ENCODE measurements at regions not wholly inside any gene's neighbourhood (a gene's known extent, or its start where the extent isn't known, plus 50 kb on each side); places are given as distances from the start of the nearest gene placed in this dataset.

DNA sequence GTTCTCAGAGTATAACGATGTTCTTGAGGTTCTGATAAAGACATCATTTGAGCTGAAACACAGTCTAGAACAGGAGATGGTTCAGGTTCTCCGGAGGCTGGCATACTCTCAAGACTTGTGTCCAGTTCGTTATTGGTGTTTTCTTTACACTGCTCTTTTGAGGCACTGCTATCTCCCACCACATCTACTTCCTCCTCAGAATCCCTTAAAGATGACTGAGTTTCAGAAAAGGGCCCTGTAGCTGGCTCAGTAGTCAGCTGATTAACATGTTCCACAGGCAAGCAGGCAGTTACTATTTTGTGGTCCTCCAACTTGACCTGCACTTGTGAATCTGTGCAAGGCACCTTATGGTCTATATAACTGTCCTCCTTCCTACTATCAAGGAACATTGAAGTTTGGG lies 50.2 kb downstream of the ZZZ3 start:
- no peak for ATAC-seq
- no peak for TF ChIP-seq TCF4 (CRISPR knock-in tag; IDR thresholded peaks at IDR 0.05; ENCODE audit: borderline replicate concordance)

DNA sequence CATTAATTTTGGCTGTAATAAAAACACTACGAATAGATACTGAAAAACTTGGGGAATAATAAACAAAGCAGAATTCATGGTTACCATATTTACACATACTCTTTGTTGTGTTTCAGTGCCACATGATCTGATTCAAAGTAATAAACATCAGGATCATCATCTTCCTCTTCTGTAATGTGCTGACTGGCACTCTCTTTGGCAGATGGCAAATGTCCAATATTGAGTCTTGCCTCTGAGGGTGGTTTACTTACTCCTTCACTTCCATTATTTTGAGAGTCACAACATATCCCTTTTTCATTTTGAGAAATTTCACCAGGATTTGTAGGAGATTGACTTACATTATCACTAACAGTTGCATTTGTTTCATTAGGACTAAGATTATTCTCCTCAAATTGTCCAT lies 50.7 kb downstream of the ZZZ3 start:
- no peak for ATAC-seq
- no peak for TF ChIP-seq BACH2 (CRISPR knock-in tag; IDR thresholded peaks at IDR 0.05; ENCODE audit: borderline replicate concordance)
- no peak for TF ChIP-seq ZFP3 (CRISPR knock-in tag; IDR thresholded peaks at IDR 0.05)
- TF ChIP-seq TOX (CRISPR knock-in tag; IDR thresholded peaks at IDR 0.05; ENCODE audit: borderline replicate concordance): no peak
- TF ChIP-seq, protein P1, sequence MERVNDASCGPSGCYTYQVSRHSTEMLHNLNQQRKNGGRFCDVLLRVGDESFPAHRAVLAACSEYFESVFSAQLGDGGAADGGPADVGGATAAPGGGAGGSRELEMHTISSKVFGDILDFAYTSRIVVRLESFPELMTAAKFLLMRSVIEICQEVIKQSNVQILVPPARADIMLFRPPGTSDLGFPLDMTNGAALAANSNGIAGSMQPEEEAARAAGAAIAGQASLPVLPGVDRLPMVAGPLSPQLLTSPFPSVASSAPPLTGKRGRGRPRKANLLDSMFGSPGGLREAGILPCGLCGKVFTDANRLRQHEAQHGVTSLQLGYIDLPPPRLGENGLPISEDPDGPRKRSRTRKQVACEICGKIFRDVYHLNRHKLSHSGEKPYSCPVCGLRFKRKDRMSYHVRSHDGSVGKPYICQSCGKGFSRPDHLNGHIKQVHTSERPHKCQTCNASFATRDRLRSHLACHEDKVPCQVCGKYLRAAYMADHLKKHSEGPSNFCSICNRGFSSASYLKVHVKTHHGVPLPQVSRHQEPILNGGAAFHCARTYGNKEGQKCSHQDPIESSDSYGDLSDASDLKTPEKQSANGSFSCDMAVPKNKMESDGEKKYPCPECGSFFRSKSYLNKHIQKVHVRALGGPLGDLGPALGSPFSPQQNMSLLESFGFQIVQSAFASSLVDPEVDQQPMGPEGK (CRISPR knock-in tag; IDR thresholded peaks at IDR 0.05; ENCODE audit: borderline replicate concordance): no peak
- TF ChIP-seq PPARA (CRISPR knock-in tag; IDR thresholded peaks at IDR 0.05; ENCODE audit: borderline replicate concordance): no peak
- no peak for TF ChIP-seq ZFP30 (CRISPR knock-in tag; IDR thresholded peaks at IDR 0.05)
- no peak for TF ChIP-seq ZNF565 (CRISPR knock-in tag; conservative IDR thresholded peaks at IDR 0.05; ENCODE audit: low read depth)
- TF ChIP-seq, protein P2, sequence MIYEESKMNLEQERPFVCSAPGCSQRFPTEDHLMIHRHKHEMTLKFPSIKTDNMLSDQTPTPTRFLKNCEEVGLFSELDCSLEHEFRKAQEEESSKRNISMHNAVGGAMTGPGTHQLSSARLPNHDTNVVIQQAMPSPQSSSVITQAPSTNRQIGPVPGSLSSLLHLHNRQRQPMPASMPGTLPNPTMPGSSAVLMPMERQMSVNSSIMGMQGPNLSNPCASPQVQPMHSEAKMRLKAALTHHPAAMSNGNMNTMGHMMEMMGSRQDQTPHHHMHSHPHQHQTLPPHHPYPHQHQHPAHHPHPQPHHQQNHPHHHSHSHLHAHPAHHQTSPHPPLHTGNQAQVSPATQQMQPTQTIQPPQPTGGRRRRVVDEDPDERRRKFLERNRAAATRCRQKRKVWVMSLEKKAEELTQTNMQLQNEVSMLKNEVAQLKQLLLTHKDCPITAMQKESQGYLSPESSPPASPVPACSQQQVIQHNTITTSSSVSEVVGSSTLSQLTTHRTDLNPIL (CRISPR knock-in tag; IDR thresholded peaks at IDR 0.05; ENCODE audit: low read depth): no peak
- no peak for TF ChIP-seq TCF4 (CRISPR knock-in tag; IDR thresholded peaks at IDR 0.05; ENCODE audit: borderline replicate concordance)
- no peak for TF ChIP-seq OSR1 (CRISPR knock-in tag; IDR thresholded peaks at IDR 0.05)
- TF ChIP-seq, protein P3, sequence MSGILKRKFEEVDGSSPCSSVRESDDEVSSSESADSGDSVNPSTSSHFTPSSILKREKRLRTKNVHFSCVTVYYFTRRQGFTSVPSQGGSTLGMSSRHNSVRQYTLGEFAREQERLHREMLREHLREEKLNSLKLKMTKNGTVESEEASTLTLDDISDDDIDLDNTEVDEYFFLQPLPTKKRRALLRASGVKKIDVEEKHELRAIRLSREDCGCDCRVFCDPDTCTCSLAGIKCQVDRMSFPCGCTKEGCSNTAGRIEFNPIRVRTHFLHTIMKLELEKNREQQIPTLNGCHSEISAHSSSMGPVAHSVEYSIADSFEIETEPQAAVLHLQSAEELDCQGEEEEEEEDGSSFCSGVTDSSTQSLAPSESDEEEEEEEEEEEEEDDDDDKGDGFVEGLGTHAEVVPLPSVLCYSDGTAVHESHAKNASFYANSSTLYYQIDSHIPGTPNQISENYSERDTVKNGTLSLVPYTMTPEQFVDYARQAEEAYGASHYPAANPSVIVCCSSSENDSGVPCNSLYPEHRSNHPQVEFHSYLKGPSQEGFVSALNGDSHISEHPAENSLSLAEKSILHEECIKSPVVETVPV (CRISPR knock-in tag; IDR thresholded peaks at IDR 0.05): no peak
- TF ChIP-seq, protein P4, sequence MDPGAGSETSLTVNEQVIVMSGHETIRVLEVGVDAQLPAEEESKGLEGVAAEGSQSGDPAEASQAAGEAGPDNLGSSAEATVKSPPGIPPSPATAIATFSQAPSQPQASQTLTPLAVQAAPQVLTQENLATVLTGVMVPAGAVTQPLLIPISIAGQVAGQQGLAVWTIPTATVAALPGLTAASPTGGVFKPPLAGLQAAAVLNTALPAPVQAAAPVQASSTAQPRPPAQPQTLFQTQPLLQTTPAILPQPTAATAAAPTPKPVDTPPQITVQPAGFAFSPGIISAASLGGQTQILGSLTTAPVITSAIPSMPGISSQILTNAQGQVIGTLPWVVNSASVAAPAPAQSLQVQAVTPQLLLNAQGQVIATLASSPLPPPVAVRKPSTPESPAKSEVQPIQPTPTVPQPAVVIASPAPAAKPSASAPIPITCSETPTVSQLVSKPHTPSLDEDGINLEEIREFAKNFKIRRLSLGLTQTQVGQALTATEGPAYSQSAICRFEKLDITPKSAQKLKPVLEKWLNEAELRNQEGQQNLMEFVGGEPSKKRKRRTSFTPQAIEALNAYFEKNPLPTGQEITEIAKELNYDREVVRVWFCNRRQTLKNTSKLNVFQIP (CRISPR knock-in tag; IDR thresholded peaks at IDR 0.05; ENCODE audit: borderline replicate concordance, low read depth): no peak
- no peak for TF ChIP-seq ESRRG (CRISPR knock-in tag; IDR thresholded peaks at IDR 0.05)
- no peak for TF ChIP-seq CSDC2 (CRISPR knock-in tag; IDR thresholded peaks at IDR 0.05)
- TF ChIP-seq, protein P5, sequence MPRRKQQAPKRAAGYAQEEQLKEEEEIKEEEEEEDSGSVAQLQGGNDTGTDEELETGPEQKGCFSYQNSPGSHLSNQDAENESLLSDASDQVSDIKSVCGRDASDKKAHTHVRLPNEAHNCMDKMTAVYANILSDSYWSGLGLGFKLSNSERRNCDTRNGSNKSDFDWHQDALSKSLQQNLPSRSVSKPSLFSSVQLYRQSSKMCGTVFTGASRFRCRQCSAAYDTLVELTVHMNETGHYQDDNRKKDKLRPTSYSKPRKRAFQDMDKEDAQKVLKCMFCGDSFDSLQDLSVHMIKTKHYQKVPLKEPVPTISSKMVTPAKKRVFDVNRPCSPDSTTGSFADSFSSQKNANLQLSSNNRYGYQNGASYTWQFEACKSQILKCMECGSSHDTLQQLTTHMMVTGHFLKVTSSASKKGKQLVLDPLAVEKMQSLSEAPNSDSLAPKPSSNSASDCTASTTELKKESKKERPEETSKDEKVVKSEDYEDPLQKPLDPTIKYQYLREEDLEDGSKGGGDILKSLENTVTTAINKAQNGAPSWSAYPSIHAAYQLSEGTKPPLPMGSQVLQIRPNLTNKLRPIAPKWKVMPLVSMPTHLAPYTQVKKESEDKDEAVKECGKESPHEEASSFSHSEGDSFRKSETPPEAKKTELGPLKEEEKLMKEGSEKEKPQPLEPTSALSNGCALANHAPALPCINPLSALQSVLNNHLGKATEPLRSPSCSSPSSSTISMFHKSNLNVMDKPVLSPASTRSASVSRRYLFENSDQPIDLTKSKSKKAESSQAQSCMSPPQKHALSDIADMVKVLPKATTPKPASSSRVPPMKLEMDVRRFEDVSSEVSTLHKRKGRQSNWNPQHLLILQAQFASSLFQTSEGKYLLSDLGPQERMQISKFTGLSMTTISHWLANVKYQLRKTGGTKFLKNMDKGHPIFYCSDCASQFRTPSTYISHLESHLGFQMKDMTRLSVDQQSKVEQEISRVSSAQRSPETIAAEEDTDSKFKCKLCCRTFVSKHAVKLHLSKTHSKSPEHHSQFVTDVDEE (CRISPR knock-in tag; IDR thresholded peaks at IDR 0.05): no peak
- no peak for TF ChIP-seq GLIS3 (CRISPR knock-in tag; IDR thresholded peaks at IDR 0.05)
- TF ChIP-seq ZNF70 (CRISPR knock-in tag; IDR thresholded peaks at IDR 0.05): no peak

DNA sequence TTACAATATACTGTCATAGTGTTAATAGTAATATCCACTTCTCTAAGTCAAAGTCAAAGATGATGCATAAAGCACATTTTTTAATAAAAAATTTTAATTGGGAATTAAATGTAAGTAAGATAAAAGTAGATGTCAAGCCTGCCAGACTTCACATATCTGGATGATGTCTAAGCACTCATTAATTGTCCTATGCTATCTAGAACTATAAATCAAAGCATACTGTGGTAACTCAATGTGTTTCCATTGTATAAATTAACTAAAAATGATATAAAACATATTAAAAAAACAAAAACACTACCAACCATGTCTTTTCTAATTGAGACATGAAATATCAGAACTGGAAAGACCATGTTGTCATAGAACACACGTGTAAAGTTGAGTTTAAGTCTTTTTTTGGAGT lies 51.2 kb downstream of the ZZZ3 start:
- TF ChIP-seq ZNF8 (CRISPR knock-in tag; IDR thresholded peaks at IDR 0.05): peak; percentile 62; the same call in 1 of the 2 replicates
- peak; percentile 81 for TF ChIP-seq ISL1 (CRISPR knock-in tag; IDR thresholded peaks at IDR 0.05)
- TF ChIP-seq ZFP3 (CRISPR knock-in tag; IDR thresholded peaks at IDR 0.05): no peak
- ATAC-seq: no peak

DNA sequence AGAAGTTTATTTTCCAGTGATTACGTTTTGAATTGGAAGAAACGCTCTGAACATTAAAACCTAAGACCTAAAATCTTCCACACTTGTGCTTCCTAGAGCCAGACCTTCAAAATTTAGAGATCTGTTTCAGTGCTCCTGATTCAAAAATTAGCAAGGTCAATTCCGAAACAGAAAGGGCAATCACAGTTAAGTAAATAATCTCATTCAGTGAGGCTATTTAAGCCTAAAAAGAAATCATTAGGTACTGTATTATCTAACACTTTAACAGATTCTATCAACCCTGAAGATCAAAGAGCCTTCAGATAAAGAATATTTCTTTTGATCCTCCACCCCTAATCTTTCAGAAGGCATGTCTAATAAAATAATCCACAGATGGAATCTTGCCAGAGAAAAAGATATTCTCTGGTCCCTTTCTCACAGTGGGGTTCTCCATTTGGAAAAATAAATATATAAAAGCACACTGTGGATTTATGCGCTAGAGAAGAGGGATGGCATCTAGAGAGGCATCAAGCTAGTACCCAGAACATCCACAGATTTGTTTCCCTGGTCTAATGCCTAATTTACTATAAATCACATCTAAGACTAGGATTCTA lies 54.4 kb downstream of the ZZZ3 start:
- ATAC-seq: no peak
- TF ChIP-seq ZNF8 (CRISPR knock-in tag; IDR thresholded peaks at IDR 0.05) (no peak), RARB (CRISPR knock-in tag; IDR thresholded peaks at IDR 0.05) (no peak), GLIS3 (CRISPR knock-in tag; IDR thresholded peaks at IDR 0.05) (no peak), ZFP3 (CRISPR knock-in tag; IDR thresholded peaks at IDR 0.05) (no peak), ZNF565 (CRISPR knock-in tag; conservative IDR thresholded peaks at IDR 0.05; ENCODE audit: low read depth) (no peak), ISL1 (CRISPR knock-in tag; IDR thresholded peaks at IDR 0.05) (no peak), TCF4 (CRISPR knock-in tag; IDR thresholded peaks at IDR 0.05; ENCODE audit: borderline replicate concordance) (no peak)
- TF ChIP-seq, protein P4 (CRISPR knock-in tag; IDR thresholded peaks at IDR 0.05; ENCODE audit: borderline replicate concordance, low read depth): no peak
- TF ChIP-seq, protein P3 (CRISPR knock-in tag; IDR thresholded peaks at IDR 0.05): no peak
